Fibroblast of peridontal ligament (primary cell): ENCODE measurements at regions not wholly inside any gene's neighbourhood (a gene's known extent, or its start where the extent isn't known, plus 50 kb on each side); places are given as distances from the start of the nearest gene placed in this dataset.

ENCODE experiments used
- DNase-seq: peaks from one replicate; pipeline ENCODE4 v3.0.0-alpha.2; 2010; ENCODE audit errors: extremely low read depth

GRCh38 chr12:48286665-48287064 lies 64.1 kb downstream of the ZNF641 start:
- peak; percentile 2 for DNase-seq

- no peak for DNase-seq
Observed at GRCh38 chr12:48285751-48286650, 64.7 kb downstream of the ZNF641 start.

GRCh38 chr12:48281811-48282210 lies 68.9 kb downstream of the ZNF641 start:
- no peak for DNase-seq

- DNase-seq, result no peak
Observed at GRCh38 chr12:48280572-48280971, 70.1 kb downstream of the ZNF641 start.

- no peak for DNase-seq
Observed at GRCh38 chr12:48279601-48280000, 71.1 kb downstream of the ZNF641 start.

GRCh38 chr12:48279101-48279500 lies 71.6 kb downstream of the ZNF641 start:
- no peak for DNase-seq

- no peak for DNase-seq
Observed at GRCh38 chr12:48276621-48277020, 73.5 kb upstream of the OR10AD1 start.

GRCh38 chr12:48266826-48267225 lies 63.7 kb upstream of the OR10AD1 start:
- no peak for DNase-seq

- DNase-seq, result no peak
Observed at GRCh38 chr12:48265777-48266176, 62.7 kb upstream of the OR10AD1 start.

GRCh38 chr12:48263617-48264016 lies 60.5 kb upstream of the OR10AD1 start:
- no peak for DNase-seq

GRCh38 chr12:48261773-48262172 lies 58.7 kb upstream of the OR10AD1 start:
- no peak for DNase-seq
